HG03159 (cell line): ENCODE measurements at regions not wholly inside any gene's neighbourhood (a gene's known extent, or its start where the extent isn't known, plus 50 kb on each side); places are given as distances from the start of the nearest gene placed in this dataset.

Source experiments
- ATAC-seq: cut with Tn5 transposase; IDR thresholded peaks from one replicate; pipeline ENCODE4 v1.9.1; 2021; ENCODE audit warnings: mild to moderate bottlenecking, moderate library complexity; ENCODE audit not compliant: unreplicated experiment

DNA sequence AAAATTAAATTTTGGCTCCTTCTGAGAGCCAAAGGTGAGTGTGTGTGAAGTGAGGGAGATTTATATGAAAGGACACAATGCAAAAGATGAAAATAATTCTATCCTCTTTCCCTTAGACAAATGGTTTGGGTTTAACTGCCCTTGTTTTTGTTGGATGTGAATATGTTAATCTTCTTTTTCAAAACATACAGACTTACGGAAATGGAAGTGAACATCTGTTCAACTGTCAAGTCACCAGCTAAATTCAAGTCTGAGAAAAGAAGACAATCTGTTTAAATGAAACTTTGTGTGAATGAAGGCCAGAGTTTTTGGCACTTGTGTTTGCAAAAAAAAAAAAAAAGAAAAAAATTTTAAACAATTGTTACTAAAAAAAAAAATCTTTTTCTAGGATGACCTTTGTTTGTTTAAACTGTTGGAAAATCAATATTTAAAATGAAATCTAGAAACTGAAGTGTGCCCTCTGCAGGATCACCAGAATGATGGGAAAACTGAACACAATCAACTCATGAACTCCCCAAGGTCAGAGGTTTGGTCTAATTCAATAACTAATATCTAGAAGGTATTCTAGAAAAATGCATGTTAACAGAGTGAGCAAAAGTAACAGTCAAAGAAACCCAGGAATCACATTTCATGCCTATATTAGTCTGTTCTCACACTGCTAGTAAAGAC lies 448.8 kb downstream of the FLRT2 start:
- no peak for ATAC-seq

DNA sequence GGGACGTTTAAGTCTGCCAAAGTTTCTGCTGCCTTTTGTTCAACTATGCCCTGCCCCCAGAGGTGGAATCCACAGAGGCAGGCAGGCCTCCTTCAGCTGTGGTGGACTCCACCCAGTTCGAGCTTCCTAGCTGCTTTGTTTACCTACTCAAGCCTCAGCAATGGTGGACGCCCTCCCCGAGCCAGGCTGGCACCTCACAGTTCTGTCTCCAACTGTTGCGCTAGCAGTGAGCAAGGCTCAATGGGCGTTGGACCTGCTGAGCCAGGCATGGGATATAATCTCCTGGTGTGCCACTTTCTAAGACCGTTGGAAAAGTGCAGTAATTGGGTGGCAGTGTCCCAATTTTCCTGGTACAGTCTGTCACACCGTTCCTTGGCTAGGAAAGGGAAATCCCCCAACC lies 444.7 kb downstream of the FLRT2 start:
- ATAC-seq = no peak

DNA sequence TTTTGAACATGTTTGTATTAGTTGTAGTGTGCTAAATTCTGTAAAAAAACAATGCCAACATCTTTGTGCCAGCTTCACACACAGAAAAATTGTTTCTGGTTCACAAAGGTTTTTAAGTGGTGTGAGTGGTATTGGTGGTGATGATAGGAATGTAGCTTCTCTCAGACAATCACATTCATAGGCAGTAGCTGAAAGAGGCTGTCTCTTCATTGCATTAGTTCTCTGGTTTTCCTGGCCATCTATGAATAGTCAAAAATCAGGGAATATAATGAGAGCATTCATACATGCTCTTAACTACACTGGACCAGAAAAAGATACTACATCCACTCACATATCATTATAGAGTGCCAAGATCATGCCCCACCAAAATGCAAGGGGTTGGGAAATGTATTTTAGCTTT lies 433.5 kb downstream of the FLRT2 start:
- no peak for ATAC-seq

DNA sequence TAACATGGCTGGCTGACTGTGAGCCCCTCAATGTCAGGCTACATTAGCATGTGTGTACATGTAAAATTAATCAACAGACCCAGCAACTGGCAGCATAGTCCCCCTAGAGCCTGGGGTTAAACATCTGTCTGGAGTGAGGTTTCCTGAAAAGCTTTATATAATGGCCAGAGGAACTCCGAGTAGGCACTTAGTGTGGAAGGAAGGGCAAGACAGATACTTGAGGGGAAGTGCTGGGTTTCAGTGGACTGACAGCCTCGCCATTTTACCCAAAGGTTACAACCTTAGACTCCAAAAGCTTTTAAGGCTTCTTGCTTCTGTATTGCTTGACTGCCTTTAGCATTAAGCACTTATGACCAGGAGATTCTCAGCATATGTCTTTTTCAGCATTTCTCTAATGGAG lies 430.8 kb downstream of the FLRT2 start:
- no peak for ATAC-seq

DNA sequence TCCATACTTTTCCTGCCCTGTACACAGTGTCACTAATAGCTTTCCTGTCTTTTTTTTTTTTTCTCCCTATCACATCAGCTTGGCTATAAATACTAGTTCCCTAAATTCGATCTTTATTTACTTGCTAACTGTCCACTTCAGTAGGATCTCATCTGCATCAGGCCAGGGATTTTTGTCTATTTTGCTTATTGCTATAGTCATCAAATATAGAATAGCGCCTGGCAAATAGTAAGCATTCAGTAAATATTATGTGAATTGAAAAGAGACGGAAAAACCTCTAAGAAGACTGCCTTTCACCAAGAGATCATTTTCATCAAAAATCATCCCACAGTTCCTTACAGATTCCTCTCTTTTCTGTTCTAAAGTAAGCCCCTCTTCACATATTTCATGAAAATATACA lies 429.1 kb downstream of the FLRT2 start:
- no peak for ATAC-seq

DNA sequence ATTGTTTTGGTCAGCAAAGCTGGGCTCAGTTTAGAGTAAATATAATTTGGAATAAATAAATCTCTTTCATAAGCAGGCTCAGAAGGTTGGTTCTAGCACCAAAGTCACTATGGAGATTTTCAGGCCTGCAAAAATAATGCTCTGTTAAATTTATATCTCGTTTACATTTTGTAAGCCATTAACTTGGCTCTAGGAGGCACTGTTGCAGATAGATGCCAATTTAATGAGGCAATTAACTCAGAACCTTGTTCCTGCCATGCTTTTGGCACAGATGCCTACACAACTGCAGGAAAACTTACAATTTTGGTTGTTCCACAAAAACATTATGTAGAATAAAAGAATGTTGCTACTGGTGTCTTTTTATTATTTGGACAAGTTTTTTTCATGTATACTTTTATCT lies 428.1 kb downstream of the FLRT2 start:
- no peak for ATAC-seq

DNA sequence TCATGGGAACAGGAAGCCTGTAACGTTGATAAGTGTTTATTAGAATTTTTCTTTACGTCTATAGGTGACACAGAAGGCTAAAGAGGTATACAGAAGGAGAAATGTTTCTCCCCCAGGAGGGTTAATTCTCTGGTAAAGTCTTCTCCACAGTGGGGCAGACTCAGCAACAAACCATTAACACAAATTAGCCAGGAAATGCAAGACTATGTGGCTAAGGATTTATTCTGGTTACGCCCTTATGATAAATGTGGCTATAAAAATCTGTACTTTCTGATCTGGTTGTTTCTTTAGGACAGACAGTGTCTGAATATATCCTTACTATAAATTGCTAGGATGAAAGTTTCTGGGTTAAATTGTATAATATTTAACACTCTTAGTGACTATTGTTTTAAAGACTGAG lies 423.3 kb downstream of the FLRT2 start:
- ATAC-seq = no peak

DNA sequence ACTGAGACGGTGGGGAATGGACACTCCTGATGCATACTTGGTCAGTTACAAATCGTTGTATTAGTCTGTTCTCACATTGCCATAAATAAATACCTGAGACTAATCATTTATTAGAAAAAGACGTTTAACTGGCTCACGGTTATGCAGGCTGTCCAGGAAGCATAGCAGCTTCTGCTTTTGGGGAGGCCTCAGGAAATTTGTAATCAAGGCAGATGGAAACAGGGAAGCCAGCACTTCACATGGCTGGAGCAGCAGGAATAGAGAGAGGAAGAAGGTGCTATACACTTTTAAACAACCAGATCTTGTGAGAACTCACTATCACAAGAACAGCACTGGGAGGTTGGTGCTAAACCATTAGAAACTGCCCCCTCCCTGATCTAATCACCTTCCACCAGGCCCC lies 418.2 kb downstream of the FLRT2 start:
- no peak for ATAC-seq

DNA sequence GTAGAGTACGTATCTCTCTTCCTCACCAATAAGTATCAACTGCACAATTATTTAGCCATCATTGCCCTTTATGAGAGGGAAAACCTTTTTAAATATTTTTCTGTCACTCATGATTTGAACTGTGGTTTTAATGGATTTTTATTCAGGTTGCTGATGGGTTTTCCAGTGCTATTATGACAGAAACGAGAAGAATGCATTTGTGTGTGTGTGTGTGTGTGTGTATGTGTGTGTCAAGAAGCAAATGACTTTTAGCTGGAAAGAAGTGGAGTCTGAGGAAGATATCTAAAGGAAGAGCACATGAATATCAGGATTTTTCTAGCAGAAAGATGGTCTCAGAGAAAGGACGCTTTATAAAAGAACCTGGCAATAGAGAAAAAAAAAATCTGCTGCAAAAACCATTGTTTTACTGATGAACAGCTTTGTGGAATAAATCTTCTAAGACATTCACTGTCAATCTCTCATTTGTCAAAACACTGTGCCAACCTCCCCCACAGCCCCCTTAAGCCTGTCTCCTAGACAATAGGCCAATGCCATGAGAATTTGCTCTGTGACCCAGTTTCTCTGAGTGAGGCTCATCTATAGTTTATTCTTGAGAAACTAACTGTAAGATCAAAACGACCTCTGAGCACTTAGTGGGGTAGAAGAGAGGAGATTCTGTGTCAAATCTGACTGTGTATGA lies 417.7 kb downstream of the FLRT2 start:
- ATAC-seq = no peak

DNA sequence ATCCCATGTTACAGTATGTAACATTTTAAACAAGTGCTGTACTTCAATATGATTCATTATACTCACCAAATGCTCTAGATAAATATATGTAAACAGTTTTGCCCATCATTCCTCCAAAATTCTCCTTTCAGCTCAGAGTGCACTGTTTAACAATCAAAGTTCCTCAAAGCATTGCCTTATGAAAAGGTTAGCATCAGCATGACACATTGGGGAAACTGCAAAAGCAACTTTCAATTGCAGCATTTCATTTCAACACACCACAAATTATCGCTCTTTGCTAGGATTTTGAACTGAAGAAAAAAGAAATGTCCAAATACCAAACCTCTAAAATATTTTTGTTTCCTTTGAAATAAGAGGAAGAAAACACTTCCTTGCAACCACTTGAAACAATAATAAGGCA lies 413.2 kb downstream of the FLRT2 start:
- ATAC-seq = no peak

DNA sequence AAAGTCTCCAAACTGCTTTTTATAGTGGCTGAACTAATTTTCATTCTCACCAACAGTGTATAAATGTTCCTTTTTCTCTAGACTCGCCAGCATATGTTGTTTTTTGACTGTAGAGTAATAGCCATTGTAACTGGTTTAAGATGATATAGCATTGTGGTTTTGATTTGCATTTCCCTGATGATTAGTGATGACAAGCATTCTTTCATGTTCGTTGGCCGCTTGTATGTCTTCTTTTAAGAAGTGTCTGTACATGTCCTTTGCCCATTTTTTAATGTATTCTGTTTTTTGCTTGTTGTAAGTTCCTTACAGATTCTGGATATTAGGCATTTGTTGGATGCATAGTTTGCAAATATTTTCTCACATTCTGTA lies 404.9 kb downstream of the FLRT2 start:
- ATAC-seq = peak; percentile 49

DNA sequence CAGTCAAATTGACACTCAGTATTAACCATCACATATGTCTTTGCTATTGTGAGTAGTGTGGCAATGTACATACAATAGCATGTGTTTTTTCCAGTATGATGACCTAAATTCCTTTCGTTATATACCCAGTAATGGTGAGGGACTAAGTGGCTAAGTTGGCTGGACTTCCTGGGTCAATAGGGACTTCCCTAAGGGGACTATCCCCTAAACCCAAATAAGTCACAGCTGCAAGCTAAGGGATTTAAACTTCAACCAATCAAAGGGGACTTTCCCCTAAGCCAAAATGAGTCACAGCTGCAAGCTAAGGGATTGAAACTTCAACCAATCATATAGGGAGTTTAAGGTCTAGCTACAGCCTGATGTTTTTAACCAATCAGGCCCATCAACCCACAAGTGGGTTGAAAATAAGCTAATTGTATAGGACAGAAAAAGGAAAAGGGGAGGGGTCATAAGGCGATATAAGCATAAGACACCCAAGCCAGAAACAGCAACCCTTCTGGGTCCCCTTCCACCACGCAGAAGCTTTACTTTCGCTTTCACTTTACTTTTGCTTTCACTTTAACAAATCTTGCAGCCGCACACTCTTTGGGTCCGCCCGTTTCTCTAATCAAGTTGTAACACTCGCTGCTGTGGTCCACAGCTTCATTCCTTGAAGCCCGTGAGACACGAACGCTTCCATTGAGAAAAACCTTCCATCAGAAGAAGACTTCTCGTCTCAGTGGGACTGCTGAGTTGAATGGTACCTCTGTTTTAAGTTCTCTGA lies 404.4 kb downstream of the FLRT2 start:
- peak; percentile 94 for ATAC-seq

DNA sequence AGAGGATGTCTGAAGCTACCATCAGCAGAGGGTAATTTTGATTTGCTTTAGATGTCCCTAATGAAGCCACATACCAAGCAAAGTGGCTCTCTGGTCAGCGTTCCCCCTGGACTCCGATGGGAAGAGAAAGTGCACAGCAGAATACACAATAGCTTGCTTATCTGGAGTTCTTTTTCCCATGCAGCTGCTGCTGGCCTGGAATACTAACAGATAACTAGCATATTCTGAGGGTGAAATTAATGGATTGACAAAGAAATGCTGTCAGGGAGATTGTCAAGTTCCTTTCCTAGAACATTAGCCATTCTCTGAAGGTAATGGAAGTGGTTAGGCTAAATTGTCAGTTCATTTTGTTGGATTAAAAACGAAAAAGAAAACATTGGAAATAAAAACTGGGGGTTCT lies 391.3 kb downstream of the FLRT2 start:
- ATAC-seq = no peak

DNA sequence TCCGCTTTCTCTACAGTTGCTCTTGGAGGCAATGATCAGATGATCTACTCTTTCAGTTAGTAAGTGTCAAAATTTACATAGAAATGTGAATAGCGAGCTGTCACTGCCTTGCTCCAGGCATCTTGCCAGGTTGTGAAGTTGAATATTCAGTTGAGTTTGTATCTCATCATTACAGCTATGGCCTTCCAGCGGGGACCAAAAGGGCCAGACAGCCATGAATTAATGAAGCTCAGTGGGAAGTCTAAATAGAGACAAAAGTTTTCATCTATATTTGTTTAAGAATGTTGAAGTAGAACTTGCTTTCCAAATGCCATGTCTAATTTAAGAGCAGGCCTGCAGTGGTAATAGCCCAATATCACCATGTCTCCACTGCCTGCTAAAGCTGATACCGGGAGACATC lies 387.8 kb downstream of the FLRT2 start:
- no peak for ATAC-seq

DNA sequence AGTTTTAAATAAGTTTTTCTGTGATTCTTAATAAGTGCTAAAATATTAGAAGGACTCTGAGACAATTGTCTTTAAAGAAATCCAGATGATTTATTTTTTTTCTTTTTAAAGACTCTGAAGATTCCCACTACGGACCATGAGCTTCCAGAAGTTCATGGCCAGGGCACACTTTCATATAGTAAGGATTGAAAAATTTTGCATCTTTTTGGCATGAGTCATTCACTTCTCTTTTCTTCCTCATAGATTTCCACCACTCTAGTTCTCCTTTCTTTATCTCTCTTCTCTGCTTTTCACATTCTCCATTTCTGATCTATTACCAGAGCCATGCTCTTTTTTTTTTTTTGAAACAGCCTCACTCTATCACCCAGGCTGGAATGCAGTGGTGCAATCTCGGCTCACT lies 385.8 kb downstream of the FLRT2 start:
- no peak for ATAC-seq

DNA sequence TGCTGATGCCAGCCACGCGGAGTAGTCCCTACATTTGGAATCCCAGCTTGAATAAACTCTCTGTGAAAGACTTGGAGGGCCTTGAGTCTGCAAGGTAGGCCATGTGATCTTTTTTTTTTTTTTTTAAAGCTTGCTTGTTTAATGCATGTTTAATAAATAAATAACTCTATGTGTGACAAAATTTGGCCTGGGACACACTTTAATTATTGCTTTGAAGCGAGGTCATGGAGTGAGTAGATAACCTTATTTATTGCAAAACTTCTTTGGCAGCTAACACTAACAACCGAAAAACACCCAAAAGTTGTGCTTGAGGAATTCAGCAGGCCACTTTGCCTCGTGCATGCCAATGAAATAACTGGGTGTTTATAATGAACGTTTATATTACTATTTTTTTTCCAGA lies 382.2 kb downstream of the FLRT2 start:
- no peak for ATAC-seq

DNA sequence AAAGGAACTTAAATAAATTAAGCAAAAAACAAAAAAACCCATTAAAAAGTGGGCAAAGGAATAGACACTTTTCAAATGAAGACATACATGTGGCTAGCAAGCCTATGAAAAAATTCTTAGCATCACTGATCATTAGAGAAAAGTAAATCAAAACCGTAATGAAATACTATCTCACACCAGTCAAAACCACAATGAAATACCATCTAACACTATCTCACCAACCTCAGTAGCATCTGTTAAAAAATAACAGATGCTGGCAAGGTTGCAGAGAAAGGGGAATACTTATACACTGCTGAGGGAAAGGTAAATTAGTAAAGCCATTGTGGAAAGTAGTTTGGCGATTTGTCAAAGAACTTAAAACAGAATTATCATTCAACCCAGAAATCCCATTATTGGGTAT lies 381.1 kb downstream of the FLRT2 start:
- no peak for ATAC-seq

DNA sequence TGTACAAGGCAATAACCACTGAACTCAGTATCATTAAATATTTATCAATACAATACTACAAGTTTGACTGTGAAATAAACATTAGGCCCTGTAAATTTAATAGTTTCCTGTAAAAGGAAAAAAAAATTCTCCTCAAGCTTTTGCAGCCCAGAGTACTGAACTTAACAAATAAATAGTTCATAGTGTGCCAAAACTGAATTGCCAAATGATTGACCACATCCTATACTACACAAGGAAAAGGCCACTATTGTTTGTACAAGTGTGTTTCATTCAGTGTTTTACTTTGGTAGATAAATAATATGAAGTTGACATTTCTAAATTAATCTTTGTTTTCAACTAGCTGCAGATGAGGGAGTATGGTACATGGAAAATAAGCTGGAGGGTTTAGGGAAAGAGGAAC lies 379.6 kb downstream of the FLRT2 start:
- ATAC-seq = no peak

DNA sequence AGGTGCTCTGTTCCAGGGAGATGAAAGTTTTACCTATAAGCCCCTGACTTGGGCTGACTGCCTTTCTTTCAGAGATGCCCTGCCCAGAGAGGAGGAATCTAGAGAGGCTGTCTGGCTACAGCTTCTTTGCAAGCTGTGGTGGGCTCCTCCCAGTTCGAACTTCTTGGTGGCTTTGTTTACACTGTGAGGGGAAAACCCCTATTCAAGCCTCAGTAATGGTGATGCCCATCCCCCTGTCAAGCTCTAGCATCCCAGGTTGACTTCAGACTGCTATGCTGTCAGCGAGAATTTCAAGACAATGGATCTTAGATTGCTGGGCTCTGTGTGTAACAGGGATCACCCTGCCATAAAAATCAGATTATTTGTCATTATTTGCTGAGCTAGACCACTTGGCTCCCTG lies 377.6 kb downstream of the FLRT2 start:
- no peak for ATAC-seq

DNA sequence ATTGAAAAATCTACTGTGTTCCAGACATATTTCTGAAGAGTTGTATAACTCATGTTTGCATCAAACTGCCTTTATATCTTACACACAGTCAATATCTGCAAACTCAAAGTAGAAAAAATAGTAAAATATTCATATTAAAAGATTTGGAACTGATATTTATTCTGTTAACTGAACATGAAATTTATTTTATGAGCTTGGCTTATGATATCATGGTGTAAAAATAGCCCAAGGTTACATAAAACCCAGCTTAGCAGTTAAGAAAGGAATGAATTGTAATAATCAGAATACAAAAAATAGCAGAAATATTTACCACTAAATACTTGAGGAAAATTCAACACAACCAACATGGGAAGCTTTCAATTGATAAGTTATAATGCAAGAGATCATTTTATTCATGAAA lies 367.9 kb downstream of the FLRT2 start:
- ATAC-seq = no peak

DNA sequence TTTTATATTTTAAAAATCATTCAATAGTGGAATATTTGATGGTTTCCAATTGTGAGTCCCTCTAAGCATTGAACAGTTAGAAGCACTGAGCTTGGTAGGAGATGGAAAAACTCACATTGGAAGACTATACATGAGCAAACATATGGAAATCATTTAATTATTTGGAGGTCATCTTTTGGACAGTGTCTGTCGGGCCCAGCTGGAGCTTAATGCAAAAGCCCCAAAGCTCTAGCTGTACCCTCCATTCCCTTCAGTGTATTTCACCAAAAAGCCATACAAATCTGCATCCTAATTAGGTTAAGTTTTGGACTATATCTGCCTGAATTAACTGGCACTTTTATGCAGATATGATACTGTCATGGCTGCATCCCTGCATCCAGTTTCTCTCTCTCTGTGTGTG lies 365.7 kb downstream of the FLRT2 start:
- no peak for ATAC-seq

DNA sequence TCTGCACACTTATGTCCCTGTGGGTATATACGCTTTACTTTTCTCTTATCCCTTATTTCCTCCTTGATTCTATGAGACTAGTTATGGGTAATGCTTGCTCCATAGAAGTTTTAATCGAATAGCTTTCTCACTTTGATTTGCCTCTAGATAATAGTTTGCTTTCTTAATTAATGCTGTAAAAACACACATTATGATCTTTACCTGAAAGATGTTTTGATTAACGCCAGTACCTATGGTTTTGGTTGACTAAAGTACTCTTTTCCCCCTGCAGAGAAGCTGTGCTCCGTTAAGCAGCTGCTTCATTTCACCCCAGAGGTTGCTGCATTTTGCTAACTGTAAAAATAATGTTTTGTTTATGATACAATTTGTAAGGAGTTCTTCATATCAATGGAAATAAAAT lies 362.3 kb downstream of the FLRT2 start:
- ATAC-seq = no peak
